Kidney (tissue), 13 donors: ENCODE measurements at regions not wholly inside any gene's neighbourhood (a gene's known extent, or its start where the extent isn't known, plus 50 kb on each side); places are given as distances from the start of the nearest gene placed in this dataset.

Experiments
- DNase-seq, 5 donors: peaks; one replicate each; pipeline ENCODE4 v3.0.0-alpha.2; 2013 to 2020
- FAIRE-seq: peaks from 2 replicates; lab custom pipeline; 2012; peaks lifted over from hg19 to GRCh38; lab: Jason Lieb, UNC
- H3K27ac ChIP-seq, 2 donors: one replicate each; pipeline ENCODE4 v1.7.0; 2013; ENCODE audit warnings: low read depth in 2 of 2, low read length in 2 of 2, inconsistent platforms in 1 of 2
- H3K27me3 ChIP-seq: one replicate; pipeline ENCODE4 v1.7.1; 2013; ENCODE audit warnings: low read length, inconsistent platforms; ENCODE audit not compliant: control insufficient read depth, insufficient read depth
- H3K36me3 ChIP-seq, 3 donors: one replicate each; pipeline versions ENCODE4 v1.7.0 to v1.7.1; 2013; ENCODE audit warnings: low read length in 3 of 3, control low read depth in 1 of 3, inconsistent platforms in 1 of 3; ENCODE audit not compliant: insufficient read depth in 3 of 3, control insufficient read depth in 2 of 3
- H3K4me1 ChIP-seq, 3 donors: one replicate each; pipeline versions ENCODE4 v1.7.0 to v1.7.1; 2013; ENCODE audit warnings: low read length in 3 of 3, inconsistent platforms in 1 of 3, low read depth in 1 of 3; ENCODE audit not compliant: control insufficient read depth in 2 of 3, insufficient read depth in 2 of 3
- H3K4me3 ChIP-seq, 3 donors: one replicate each; pipeline versions ENCODE4 v1.7.0 to v1.8.1; 2013; ENCODE audit warnings: low read length in 3 of 3, control low read depth in 1 of 3, inconsistent platforms in 1 of 3
- H3K9ac ChIP-seq, 3 donors: one replicate each; pipeline versions ENCODE4 v1.7.0 to v1.7.1; 2013; ENCODE audit warnings: low read length in 3 of 3, control low read depth in 1 of 3, inconsistent platforms in 1 of 3
- H3K9me3 ChIP-seq, 3 donors: one replicate each; pipeline versions ENCODE4 v1.7.0 to v1.7.1; 2013; ENCODE audit warnings: low read length in 3 of 3, control low read depth in 1 of 3, inconsistent platforms in 1 of 3; ENCODE audit not compliant: control insufficient read depth in 2 of 3, insufficient read depth in 1 of 3
- CTCF ChIP-seq: IDR thresholded peaks from 3 replicates; pipeline ENCODE4 v1.5.1; 2012; ENCODE audit warnings: mild to moderate bottlenecking, moderate library complexity, borderline replicate concordance; ENCODE audit not compliant: insufficient read depth; ENCODE audit errors: extremely low read depth
- intact Hi-C: fragments of 100-400 bp; cut with DNase I; formaldehyde crosslinking; loops from one replicate; pipeline ENCODE4 v1.11.1; 2022
- donor health status: control.
- donor health status: control.
- donor health status: control.
- donor health status: control.
- donor health status: control.
- donor health status: DM: yes; HTN: yes; CAD: no.
- donor health status: Normal renal cell carcinoma (clear cell type).

- no peaks in the 10 kb centered on the region for H3K36me3 ChIP-seq
- no peak for TF ChIP-seq CTCF
- peaks cover 2 to 6% (median 4%) of the 10 kb centered on the region in 3 donors for H3K4me1 ChIP-seq
- H3K9me3 ChIP-seq, result no peaks in the 10 kb centered on the region
- no peak for FAIRE-seq
- no peak overlapping the region for H3K27ac ChIP-seq
- peak in 3 of 5 donors; percentile 21 to 66 (median 46) for DNase-seq
- no peak overlapping the region for H3K9ac ChIP-seq
- no peak overlapping the region for H3K4me3 ChIP-seq
- no peaks in the 10 kb centered on the region for H3K27me3 ChIP-seq
- intact Hi-C loops, result no loop called here
These were observed 279.3 kb upstream of the RASGRP1 start for GRCh38 chr15:38843736-38844590.

GRCh38 chr15:38844736-38845135 lies 280.1 kb upstream of the RASGRP1 start:
- FAIRE-seq, result no peak
- intact Hi-C loops, result no loop called here

GRCh38 chr15:38846346-38846745 lies 281.7 kb upstream of the RASGRP1 start:
- intact Hi-C loops, result no loop called here
- Histone ChIP-seq H3K9me3 (no peaks in the 10 kb centered on the region), H3K27me3 (no peaks in the 10 kb centered on the region), H3K4me1 (peaks cover 2 to 6% (median 4%) of the 10 kb centered on the region in 3 donors), H3K36me3 (no peaks in the 10 kb centered on the region), H3K27ac (no peak overlapping the region), H3K9ac (no peak overlapping the region), H3K4me3 (no peak overlapping the region)
- TF ChIP-seq CTCF, result no peak
- DNase-seq, result no peak
- no peak for FAIRE-seq

More at GRCh38 chr15:38844736-38845135, 280.1 kb upstream of the RASGRP1 start:
- no peaks in the 10 kb centered on the region for H3K36me3 ChIP-seq
- H3K4me1 ChIP-seq, result peaks cover 2 to 6% (median 4%) of the 10 kb centered on the region in 3 donors
- DNase-seq, result no peak
- no peak for TF ChIP-seq CTCF
- no peaks in the 10 kb centered on the region for H3K9me3 ChIP-seq
- H3K4me3 ChIP-seq, result no peak overlapping the region
- H3K27ac ChIP-seq, result no peak overlapping the region
- H3K27me3 ChIP-seq, result no peaks in the 10 kb centered on the region
- no peak overlapping the region for H3K9ac ChIP-seq
